Kidney tubule cell (primary cell): ENCODE measurements at regions not wholly inside any gene's neighbourhood (a gene's known extent, or its start where the extent isn't known, plus 50 kb on each side); places are given as distances from the start of the nearest gene placed in this dataset.

ENCODE experiments used
- DNase-seq: peaks from one replicate; pipeline ENCODE4 v3.0.0-alpha.2; 2018; ENCODE audit warnings: low spot score

- no peak for DNase-seq
These were observed 53.6 kb upstream of the CLDN10 start for GRCh38 chr13:95498886-95499285.

GRCh38 chr13:95499811-95500712 is 52.5 kb upstream of the CLDN10 start:
- DNase-seq: peak; percentile 23

GRCh38 chr13:95502216-95502615 is 50.3 kb upstream of the CLDN10 start:
- no peak for DNase-seq
